Kidney (tissue), 13 donors: ENCODE measurements at regions not wholly inside any gene's neighbourhood (a gene's known extent, or its start where the extent isn't known, plus 50 kb on each side); places are given as distances from the start of the nearest gene placed in this dataset.
"Not testable (repeated sequence)": the region's sequence is repeated elsewhere in the genome, so short reads cannot be mapped to it uniquely, and the experiment has no call there.

ENCODE experiments used
- DNase-seq, 5 donors: peaks; one replicate each; pipeline ENCODE4 v3.0.0-alpha.2; 2013 to 2020
- FAIRE-seq: peaks from 2 replicates; lab custom pipeline; 2012; peaks lifted over from hg19 to GRCh38; lab: Jason Lieb, UNC
- H3K27ac ChIP-seq, 2 donors: one replicate each; pipeline ENCODE4 v1.7.0; 2013; ENCODE audit warnings: low read depth in 2 of 2, low read length in 2 of 2, inconsistent platforms in 1 of 2
- H3K27me3 ChIP-seq: one replicate; pipeline ENCODE4 v1.7.1; 2013; ENCODE audit warnings: low read length, inconsistent platforms; ENCODE audit not compliant: control insufficient read depth, insufficient read depth
- H3K36me3 ChIP-seq, 3 donors: one replicate each; pipeline versions ENCODE4 v1.7.0 to v1.7.1; 2013; ENCODE audit warnings: low read length in 3 of 3, control low read depth in 1 of 3, inconsistent platforms in 1 of 3; ENCODE audit not compliant: insufficient read depth in 3 of 3, control insufficient read depth in 2 of 3
- H3K4me1 ChIP-seq, 3 donors: one replicate each; pipeline versions ENCODE4 v1.7.0 to v1.7.1; 2013; ENCODE audit warnings: low read length in 3 of 3, inconsistent platforms in 1 of 3, low read depth in 1 of 3; ENCODE audit not compliant: control insufficient read depth in 2 of 3, insufficient read depth in 2 of 3
- H3K4me3 ChIP-seq, 3 donors: one replicate each; pipeline versions ENCODE4 v1.7.0 to v1.8.1; 2013; ENCODE audit warnings: low read length in 3 of 3, control low read depth in 1 of 3, inconsistent platforms in 1 of 3
- H3K9ac ChIP-seq, 3 donors: one replicate each; pipeline versions ENCODE4 v1.7.0 to v1.7.1; 2013; ENCODE audit warnings: low read length in 3 of 3, control low read depth in 1 of 3, inconsistent platforms in 1 of 3
- H3K9me3 ChIP-seq, 3 donors: one replicate each; pipeline versions ENCODE4 v1.7.0 to v1.7.1; 2013; ENCODE audit warnings: low read length in 3 of 3, control low read depth in 1 of 3, inconsistent platforms in 1 of 3; ENCODE audit not compliant: control insufficient read depth in 2 of 3, insufficient read depth in 1 of 3
- CTCF ChIP-seq: IDR thresholded peaks from 3 replicates; pipeline ENCODE4 v1.5.1; 2012; ENCODE audit warnings: mild to moderate bottlenecking, moderate library complexity, borderline replicate concordance; ENCODE audit not compliant: insufficient read depth; ENCODE audit errors: extremely low read depth
- intact Hi-C: fragments of 100-400 bp; cut with DNase I; formaldehyde crosslinking; loops from one replicate; pipeline ENCODE4 v1.11.1; 2022
- donor health status: control.
- donor health status: control.
- donor health status: control.
- donor health status: control.
- donor health status: control.
- donor health status: DM: yes; HTN: yes; CAD: no.
- donor health status: Normal renal cell carcinoma (clear cell type).

GRCh38 chr12:60760965-60761364 is 1165.1 kb downstream of the SLC16A7 start:
- Histone ChIP-seq H3K36me3 (no peaks in the 10 kb centered on the region), H3K4me3 (no peak overlapping the region), H3K27ac (no peak overlapping the region), H3K9ac (no peak overlapping the region), H3K4me1 (no peaks in the 10 kb centered on the region), H3K9me3 (no peaks in the 10 kb centered on the region), H3K27me3 (no peaks in the 10 kb centered on the region)
- DNase-seq (no peak), FAIRE-seq (peak; percentile 84)
- intact Hi-C loops, result no loop called here
- TF ChIP-seq CTCF, result no peak

GRCh38 chr12:60801166-60801565 is 1205.3 kb downstream of the SLC16A7 start:
- H3K9me3 ChIP-seq, H3K27ac ChIP-seq, H3K4me1 ChIP-seq, H3K36me3 ChIP-seq, FAIRE-seq, H3K4me3 ChIP-seq, intact Hi-C loops, H3K9ac ChIP-seq, H3K27me3 ChIP-seq, DNase-seq: not testable (repeated sequence)

GRCh38 chr12:60803147-60803546 is 1207.3 kb downstream of the SLC16A7 start:
- Histone ChIP-seq H3K27ac (no peak overlapping the region), H3K4me3 (no peak overlapping the region), H3K9me3 (peaks cover 0 to 7% (median 0%) of the 10 kb centered on the region in 3 donors), H3K36me3 (no peaks in the 10 kb centered on the region), H3K27me3 (no peaks in the 10 kb centered on the region), H3K9ac (no peak overlapping the region), H3K4me1 (no peaks in the 10 kb centered on the region)
- DNase-seq (no peak), FAIRE-seq (no peak)
- no peak for TF ChIP-seq CTCF
- intact Hi-C loops, result no loop called here

GRCh38 chr12:60805364-60805763 is 1209.5 kb downstream of the SLC16A7 start:
- DNase-seq (no peak), FAIRE-seq (no peak)
- TF ChIP-seq CTCF, result no peak
- H3K27ac ChIP-seq, result no peak overlapping the region
- intact Hi-C loops, result no loop called here
- H3K9me3 ChIP-seq, result peaks cover 0 to 4% (median 0%) of the 10 kb centered on the region in 3 donors
- no peak overlapping the region for H3K9ac ChIP-seq
- no peaks in the 10 kb centered on the region for H3K27me3 ChIP-seq
- no peaks in the 10 kb centered on the region for H3K4me1 ChIP-seq
- no peaks in the 10 kb centered on the region for H3K36me3 ChIP-seq
- H3K4me3 ChIP-seq, result no peak overlapping the region
